ENCODE measurements at regions not wholly inside any gene's neighbourhood (a gene's known extent, or its start where the extent isn't known, plus 50 kb on each side); places are given as distances from the start of the nearest gene placed in this dataset.

- Mint-ChIP-seq H3K27me3 (no peaks in the 10 kb centered on the region), H3K9me3 (peaks cover 0 to 14% (median 3%) of the 10 kb centered on the region in 7 donors), H3K27ac (no peak overlapping the region), H3K36me3 (no peaks in the 10 kb centered on the region), H3K4me3 (no peak overlapping the region), H3K4me1 (no peaks in the 10 kb centered on the region)
- ATAC-seq (ENCODE audit: low read depth in 2 of 2) (no peak), DNase-seq (no peak)
These were observed 230.3 kb downstream of the CENPF start for GRCh38 chr1:214833178-214833756.

GRCh38 chr1:214837376-214837775 lies 234.4 kb downstream of the CENPF start:
- no peaks in the 10 kb centered on the region for H3K4me1 Mint-ChIP-seq
- H3K27me3 Mint-ChIP-seq: no peaks in the 10 kb centered on the region
- no peak overlapping the region for H3K27ac Mint-ChIP-seq
- DNase-seq (no peak), ATAC-seq (ENCODE audit: low read depth in 2 of 2) (no peak)
- H3K4me3 Mint-ChIP-seq: no peak overlapping the region
- H3K9me3 Mint-ChIP-seq: peaks cover 0 to 6% (median 0%) of the 10 kb centered on the region in 7 donors
- no peaks in the 10 kb centered on the region for H3K36me3 Mint-ChIP-seq

GRCh38 chr1:214838351-214838750 lies 235.4 kb downstream of the CENPF start:
- peaks cover 0 to 8% (median 0%) of the 10 kb centered on the region in 7 donors for H3K9me3 Mint-ChIP-seq
- no peak overlapping the region for H3K4me3 Mint-ChIP-seq
- H3K27ac Mint-ChIP-seq: no peak overlapping the region
- no peaks in the 10 kb centered on the region for H3K4me1 Mint-ChIP-seq
- ATAC-seq (ENCODE audit: low read depth in 2 of 2): no peak
- H3K27me3 Mint-ChIP-seq: no peaks in the 10 kb centered on the region
- DNase-seq: no peak
- H3K36me3 Mint-ChIP-seq: no peaks in the 10 kb centered on the region

- Mint-ChIP-seq H3K27ac (no peak overlapping the region), H3K4me3 (no peak overlapping the region), H3K36me3 (no peaks in the 10 kb centered on the region), H3K4me1 (no peaks in the 10 kb centered on the region), H3K27me3 (no peaks in the 10 kb centered on the region), H3K9me3 (peaks cover 0 to 15% (median 3%) of the 10 kb centered on the region in 7 donors)
- DNase-seq (no peak), ATAC-seq (ENCODE audit: low read depth in 2 of 2) (no peak)
These were observed 237.4 kb downstream of the CENPF start for GRCh38 chr1:214840356-214840755.

- no peak for DNase-seq
- H3K36me3 Mint-ChIP-seq: no peaks in the 10 kb centered on the region
- H3K27ac Mint-ChIP-seq: no peak overlapping the region
- no peaks in the 10 kb centered on the region for H3K4me1 Mint-ChIP-seq
- H3K27me3 Mint-ChIP-seq: no peaks in the 10 kb centered on the region
- H3K9me3 Mint-ChIP-seq: peaks cover 0 to 23% (median 2%) of the 10 kb centered on the region in 7 donors
- no peak for ATAC-seq (ENCODE audit: low read depth in 2 of 2)
- H3K4me3 Mint-ChIP-seq: no peak overlapping the region
These were observed 239.7 kb upstream of the KCNK2 start for GRCh38 chr1:214842856-214843255.

- ATAC-seq (ENCODE audit: low read depth in 2 of 2): no peak
- Mint-ChIP-seq H3K27me3 (no peaks in the 10 kb centered on the region), H3K4me3 (no peak overlapping the region), H3K36me3 (no peaks in the 10 kb centered on the region), H3K9me3 (peaks cover 0 to 23% (median 2%) of the 10 kb centered on the region in 7 donors), H3K27ac (no peak overlapping the region), H3K4me1 (no peaks in the 10 kb centered on the region)
- DNase-seq: no peak
These were observed 239.3 kb upstream of the KCNK2 start for GRCh38 chr1:214843281-214843680.

- H3K4me3 Mint-ChIP-seq: no peak overlapping the region
- no peak overlapping the region for H3K27ac Mint-ChIP-seq
- H3K27me3 Mint-ChIP-seq: no peaks in the 10 kb centered on the region
- no peaks in the 10 kb centered on the region for H3K4me1 Mint-ChIP-seq
- DNase-seq: no peak
- peaks cover 0 to 23% (median 2%) of the 10 kb centered on the region in 7 donors for H3K9me3 Mint-ChIP-seq
- H3K36me3 Mint-ChIP-seq: no peaks in the 10 kb centered on the region
- ATAC-seq (ENCODE audit: low read depth in 2 of 2): no peak
These were observed 238.2 kb upstream of the KCNK2 start for GRCh38 chr1:214844319-214844718.

- Mint-ChIP-seq H3K9me3 (peaks cover 0 to 28% (median 9%) of the 10 kb centered on the region in 7 donors), H3K27ac (no peak overlapping the region), H3K4me1 (no peaks in the 10 kb centered on the region), H3K4me3 (no peak overlapping the region), H3K36me3 (no peaks in the 10 kb centered on the region), H3K27me3 (no peaks in the 10 kb centered on the region)
- DNase-seq (no peak), ATAC-seq (ENCODE audit: low read depth in 2 of 2) (no peak)
These were observed 236.3 kb upstream of the KCNK2 start for GRCh38 chr1:214846276-214846675.

GRCh38 chr1:214847071-214847810 lies 235.3 kb upstream of the KCNK2 start:
- H3K4me3 Mint-ChIP-seq: no peak overlapping the region

GRCh38 chr1:214848101-214848500 lies 234.4 kb upstream of the KCNK2 start:
- no peaks in the 10 kb centered on the region for H3K4me1 Mint-ChIP-seq
- H3K9me3 Mint-ChIP-seq: peaks cover 0 to 28% (median 11%) of the 10 kb centered on the region in 7 donors
- H3K36me3 Mint-ChIP-seq: no peaks in the 10 kb centered on the region
- no peak for ATAC-seq (ENCODE audit: low read depth in 2 of 2)
- H3K27me3 Mint-ChIP-seq: no peaks in the 10 kb centered on the region
- H3K27ac Mint-ChIP-seq: no peak overlapping the region
- no peak overlapping the region for H3K4me3 Mint-ChIP-seq
- DNase-seq: no peak

More at GRCh38 chr1:214847071-214847810, 235.3 kb upstream of the KCNK2 start:
- Mint-ChIP-seq H3K4me1 (no peaks in the 10 kb centered on the region), H3K27ac (no peak overlapping the region), H3K9me3 (peaks cover 0 to 28% (median 11%) of the 10 kb centered on the region in 7 donors), H3K36me3 (no peaks in the 10 kb centered on the region), H3K27me3 (no peaks in the 10 kb centered on the region)
- DNase-seq (no peak), ATAC-seq (ENCODE audit: low read depth in 2 of 2) (no peak)

- Mint-ChIP-seq H3K36me3 (no peaks in the 10 kb centered on the region), H3K9me3 (peaks cover 0 to 22% (median 8%) of the 10 kb centered on the region in 7 donors), H3K4me3 (no peak overlapping the region), H3K4me1 (no peaks in the 10 kb centered on the region), H3K27me3 (no peaks in the 10 kb centered on the region), H3K27ac (no peak overlapping the region)
- ATAC-seq (ENCODE audit: low read depth in 2 of 2) (no peak), DNase-seq (no peak)
These were observed 232.0 kb upstream of the KCNK2 start for GRCh38 chr1:214850432-214851050.

GRCh38 chr1:214853340-214853739 lies 229.2 kb upstream of the KCNK2 start:
- no peak overlapping the region for H3K4me3 Mint-ChIP-seq
- H3K9me3 Mint-ChIP-seq: peaks cover 2 to 17% (median 5%) of the 10 kb centered on the region in 7 donors
- no peak overlapping the region for H3K27ac Mint-ChIP-seq
- no peak for DNase-seq
- H3K27me3 Mint-ChIP-seq: peaks cover 0 to 6% (median 0%) of the 10 kb centered on the region in 3 donors
- ATAC-seq (ENCODE audit: low read depth in 2 of 2): no peak
- no peaks in the 10 kb centered on the region for H3K4me1 Mint-ChIP-seq
- H3K36me3 Mint-ChIP-seq: no peaks in the 10 kb centered on the region

GRCh38 chr1:214854126-214854875 lies 228.2 kb upstream of the KCNK2 start:
- H3K9me3 Mint-ChIP-seq: peaks cover 2 to 17% (median 5%) of the 10 kb centered on the region in 7 donors
- no peaks in the 10 kb centered on the region for H3K4me1 Mint-ChIP-seq
- peaks cover 0 to 6% (median 0%) of the 10 kb centered on the region in 3 donors for H3K27me3 Mint-ChIP-seq
- no peak overlapping the region for H3K4me3 Mint-ChIP-seq
- ATAC-seq (ENCODE audit: low read depth in 2 of 2) (no peak), DNase-seq (no peak)
- peak overlapping the region in 1 of 6 donors; percentile 72 for H3K27ac Mint-ChIP-seq
- H3K36me3 Mint-ChIP-seq: no peaks in the 10 kb centered on the region

Measured in naive B cell (primary cell).